HUES48 (cell line): ENCODE measurements at regions not wholly inside any gene's neighbourhood (a gene's known extent, or its start where the extent isn't known, plus 50 kb on each side); places are given as distances from the start of the nearest gene placed in this dataset.
"Not testable (repeated sequence)": the region's sequence is repeated elsewhere in the genome, so short reads cannot be mapped to it uniquely, and the experiment has no call there.

Experiments
- H3K27ac ChIP-seq: one replicate; pipeline ENCODE4 v1.7.0; 2013; ENCODE audit warnings: low read depth, low read length, inconsistent platforms
- H3K27me3 ChIP-seq: 2 replicates; pipeline ENCODE4 v1.6.1; 2013; ENCODE audit warnings: mild to moderate bottlenecking, low read length; ENCODE audit not compliant: control insufficient read depth, insufficient read depth
- H3K36me3 ChIP-seq: 2 replicates; pipeline ENCODE4 v1.6.1; 2013; ENCODE audit warnings: low read length; ENCODE audit not compliant: control insufficient read depth, insufficient read depth
- H3K4me1 ChIP-seq: 2 replicates; pipeline ENCODE4 v1.6.1; 2013; ENCODE audit warnings: mild to moderate bottlenecking, low read length; ENCODE audit not compliant: control insufficient read depth, insufficient read depth
- H3K4me3 ChIP-seq: 2 replicates; pipeline ENCODE4 v1.5.1; 2013; ENCODE audit warnings: mild to moderate bottlenecking, low read depth, low read length
- H3K9ac ChIP-seq: 2 replicates; pipeline ENCODE4 v1.6.1; 2013; ENCODE audit warnings: mild to moderate bottlenecking, low read depth, low read length, moderate library complexity
- H3K9me3 ChIP-seq: 2 replicates; pipeline ENCODE4 v1.6.1; 2013; ENCODE audit warnings: low read length; ENCODE audit not compliant: control insufficient read depth, insufficient read depth

DNA sequence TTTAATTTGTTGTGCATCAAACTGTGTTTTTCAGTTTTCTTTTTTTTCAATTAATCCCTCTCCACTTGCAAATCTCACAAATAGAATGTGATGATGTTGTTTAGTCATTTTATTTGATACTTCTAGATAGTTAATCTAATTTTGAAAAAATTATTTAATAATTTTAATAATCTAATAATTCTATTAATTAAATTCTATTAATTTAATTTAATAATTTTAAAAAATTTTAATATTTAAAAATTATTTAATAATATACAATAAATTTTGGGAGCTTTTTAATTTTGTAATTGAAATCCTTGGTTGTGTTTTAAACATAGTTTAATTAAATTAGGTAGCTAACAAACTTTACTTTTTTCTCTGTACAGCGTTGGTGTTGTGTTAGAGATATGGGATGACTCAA lies 393.8 kb downstream of the OLFM4 start:
- H3K9me3 ChIP-seq, result no peaks in the 10 kb centered on the region
- H3K27ac ChIP-seq, result no peak overlapping the region
- H3K4me1 ChIP-seq, result no peaks in the 10 kb centered on the region
- no peaks in the 10 kb centered on the region for H3K27me3 ChIP-seq
- H3K9ac ChIP-seq, result no peak overlapping the region
- no peak overlapping the region for H3K4me3 ChIP-seq
- no peaks in the 10 kb centered on the region for H3K36me3 ChIP-seq

DNA sequence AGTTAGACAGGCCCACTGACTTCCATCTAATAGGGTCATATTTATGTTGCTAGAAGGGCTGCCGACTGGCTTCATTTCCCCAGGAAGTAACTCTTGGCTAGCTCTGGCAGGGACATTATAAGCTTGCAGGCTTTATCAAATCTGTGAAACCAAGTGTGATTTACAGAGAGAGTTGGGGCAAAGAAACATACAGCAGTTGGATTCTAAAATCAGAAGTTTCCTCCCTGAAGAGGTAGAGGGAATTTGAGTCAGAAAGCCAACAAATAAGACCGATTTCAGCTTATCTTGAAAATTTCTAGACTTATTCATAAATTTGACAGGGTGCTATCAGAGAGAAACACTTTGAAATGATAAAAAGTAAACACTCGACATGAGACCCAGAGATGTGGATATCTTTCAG lies 407.8 kb downstream of the OLFM4 start:
- Histone ChIP-seq H3K27ac (no peak overlapping the region), H3K27me3 (no peaks in the 10 kb centered on the region), H3K9me3 (peaks cover 9% of the 10 kb centered on the region; the same call in 1 of the 2 replicates), H3K9ac (no peak overlapping the region), H3K4me3 (no peak overlapping the region), H3K4me1 (no peaks in the 10 kb centered on the region), H3K36me3 (no peaks in the 10 kb centered on the region)

DNA sequence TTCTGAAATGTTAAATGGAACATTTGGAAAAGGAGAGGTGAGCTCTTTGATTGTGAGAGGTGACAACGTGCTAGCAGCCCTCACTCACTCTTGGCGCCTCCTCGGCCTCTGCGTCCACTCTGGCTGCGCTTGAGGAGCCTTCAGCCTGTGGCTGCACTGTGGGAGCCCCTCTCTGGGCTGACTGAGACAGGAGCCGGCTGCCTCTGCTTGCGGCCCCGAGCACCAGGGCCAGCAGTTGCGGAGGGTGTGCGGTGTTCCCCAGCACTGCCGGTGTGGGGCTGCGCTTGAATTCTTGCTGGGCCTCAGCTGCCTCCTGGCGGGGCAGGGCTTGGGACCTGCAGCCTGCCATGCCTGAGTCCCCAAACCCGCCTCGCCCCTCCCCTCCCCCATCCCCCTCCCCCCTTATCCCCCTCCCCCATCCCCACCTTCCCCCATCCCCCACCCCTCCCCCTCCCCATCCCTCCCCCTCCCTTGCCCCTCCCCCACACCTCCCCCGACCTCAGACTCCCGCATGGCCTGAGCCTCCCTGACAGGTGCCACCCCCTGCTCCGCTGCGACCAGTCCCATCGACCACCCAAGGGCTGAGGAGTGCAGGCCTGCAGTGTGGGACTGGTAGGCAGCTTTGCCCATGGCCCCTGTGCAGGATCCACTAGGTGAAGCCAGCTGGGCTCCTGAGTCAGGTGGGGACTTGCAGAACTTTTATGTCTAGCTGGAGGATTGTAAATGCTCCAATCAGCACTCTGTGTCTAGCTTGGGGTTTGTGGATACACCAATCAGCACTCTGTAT lies 411.0 kb downstream of the OLFM4 start:
- H3K9me3 ChIP-seq, result peaks cover 9% of the 10 kb centered on the region; the same call in 1 of the 2 replicates
- no peaks in the 10 kb centered on the region for H3K27me3 ChIP-seq
- H3K9ac ChIP-seq, result no peak overlapping the region
- no peaks in the 10 kb centered on the region for H3K4me1 ChIP-seq
- H3K36me3 ChIP-seq, result no peaks in the 10 kb centered on the region
- H3K27ac ChIP-seq, result no peak overlapping the region
- H3K4me3 ChIP-seq, result no peak overlapping the region

DNA sequence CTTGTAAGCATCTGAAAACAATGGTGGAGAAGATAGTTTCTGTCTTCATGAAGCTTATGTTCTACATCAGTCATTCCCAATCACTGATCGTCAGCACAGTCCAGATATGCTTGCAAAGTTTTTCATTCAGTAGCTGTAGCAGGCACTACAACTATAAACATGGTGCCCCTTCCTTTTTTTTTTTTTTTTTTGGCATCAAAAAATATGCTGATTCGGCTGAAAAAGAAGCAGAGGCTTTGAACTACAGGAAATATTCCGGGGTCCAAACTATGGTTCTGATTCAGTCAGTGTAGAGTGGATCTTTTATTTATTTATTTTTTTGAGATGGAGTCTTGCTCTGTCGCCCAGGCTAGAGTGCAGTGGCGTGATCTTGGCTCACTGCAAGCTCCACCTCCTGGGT lies 414.4 kb downstream of the OLFM4 start:
- H3K4me3 ChIP-seq, result no peak overlapping the region
- H3K27me3 ChIP-seq, result no peaks in the 10 kb centered on the region
- peaks cover 9% of the 10 kb centered on the region; the same call in 1 of the 2 replicates for H3K9me3 ChIP-seq
- no peak overlapping the region for H3K27ac ChIP-seq
- H3K4me1 ChIP-seq, result no peaks in the 10 kb centered on the region
- H3K36me3 ChIP-seq, result no peaks in the 10 kb centered on the region
- H3K9ac ChIP-seq, result no peak overlapping the region

DNA sequence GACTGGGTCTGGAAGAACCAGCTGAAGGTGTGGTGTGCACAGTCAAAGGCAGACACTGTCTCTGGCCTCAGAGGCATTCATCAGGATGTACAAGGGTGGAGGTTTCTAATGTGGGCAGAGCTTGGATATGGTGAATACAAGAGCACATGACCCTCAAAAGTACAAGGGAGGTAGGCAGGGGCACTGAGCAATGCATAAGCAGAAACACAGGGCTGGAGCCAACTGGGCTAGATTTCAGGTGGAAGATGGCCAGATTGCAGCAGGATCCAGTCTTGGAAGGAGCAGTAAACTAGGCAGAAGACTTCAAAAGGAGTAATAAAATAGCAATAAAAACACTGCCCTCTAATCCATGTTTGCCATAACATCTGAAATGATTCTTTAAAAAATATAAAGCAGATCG lies 417.1 kb downstream of the OLFM4 start:
- H3K27me3 ChIP-seq, result no peaks in the 10 kb centered on the region
- H3K4me1 ChIP-seq, result no peaks in the 10 kb centered on the region
- no peak overlapping the region for H3K4me3 ChIP-seq
- H3K36me3 ChIP-seq, result no peaks in the 10 kb centered on the region
- peaks cover 6% of the 10 kb centered on the region for H3K9me3 ChIP-seq
- no peak overlapping the region for H3K27ac ChIP-seq
- H3K9ac ChIP-seq, result no peak overlapping the region

DNA sequence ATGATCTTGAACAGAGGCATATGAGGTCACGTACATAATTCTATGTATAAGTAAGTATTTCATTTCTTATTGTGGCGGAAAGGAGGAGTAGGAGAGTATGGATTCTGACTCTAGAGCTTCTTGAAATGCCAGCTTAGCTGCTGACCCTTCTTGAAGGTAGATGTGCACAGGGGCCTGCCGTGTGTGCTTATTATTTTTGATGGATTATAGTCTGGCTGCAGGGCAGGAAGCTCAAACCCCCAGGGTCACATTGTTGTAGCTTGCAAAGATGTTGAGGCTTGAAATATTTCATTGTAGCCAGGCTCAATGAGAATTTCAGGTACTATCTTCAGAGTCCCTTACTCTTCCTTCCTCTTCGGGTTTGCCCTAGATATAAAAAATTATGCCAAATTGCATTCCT lies 418.8 kb downstream of the OLFM4 start:
- no peak overlapping the region for H3K9ac ChIP-seq
- H3K4me1 ChIP-seq, result no peaks in the 10 kb centered on the region
- H3K27ac ChIP-seq, result no peak overlapping the region
- H3K27me3 ChIP-seq, result no peaks in the 10 kb centered on the region
- peaks cover 9% of the 10 kb centered on the region for H3K9me3 ChIP-seq
- H3K36me3 ChIP-seq, result no peaks in the 10 kb centered on the region
- no peak overlapping the region for H3K4me3 ChIP-seq

DNA sequence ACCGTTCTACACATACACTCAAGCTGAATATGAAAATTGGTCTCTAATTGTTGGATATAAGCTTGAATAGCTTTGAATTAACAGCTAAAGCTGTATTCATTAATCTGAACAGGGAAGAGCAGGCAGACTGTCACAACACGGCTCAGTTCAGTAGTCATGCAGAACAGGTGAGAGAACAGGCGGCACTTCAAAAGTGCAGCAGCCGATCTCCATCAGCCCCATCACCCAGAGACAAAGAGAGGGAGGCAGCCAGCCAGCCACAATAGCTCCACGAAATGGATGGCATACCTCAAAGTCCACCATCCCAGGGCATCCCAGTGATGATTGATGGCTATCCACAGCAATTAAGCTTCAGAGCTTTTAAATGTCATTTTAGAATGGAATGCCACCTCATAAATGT lies 419.2 kb downstream of the OLFM4 start:
- Histone ChIP-seq H3K27me3 (no peaks in the 10 kb centered on the region), H3K27ac (no peak overlapping the region), H3K4me1 (no peaks in the 10 kb centered on the region), H3K4me3 (no peak overlapping the region), H3K36me3 (no peaks in the 10 kb centered on the region), H3K9me3 (peaks cover 10% of the 10 kb centered on the region), H3K9ac (no peak overlapping the region)

DNA sequence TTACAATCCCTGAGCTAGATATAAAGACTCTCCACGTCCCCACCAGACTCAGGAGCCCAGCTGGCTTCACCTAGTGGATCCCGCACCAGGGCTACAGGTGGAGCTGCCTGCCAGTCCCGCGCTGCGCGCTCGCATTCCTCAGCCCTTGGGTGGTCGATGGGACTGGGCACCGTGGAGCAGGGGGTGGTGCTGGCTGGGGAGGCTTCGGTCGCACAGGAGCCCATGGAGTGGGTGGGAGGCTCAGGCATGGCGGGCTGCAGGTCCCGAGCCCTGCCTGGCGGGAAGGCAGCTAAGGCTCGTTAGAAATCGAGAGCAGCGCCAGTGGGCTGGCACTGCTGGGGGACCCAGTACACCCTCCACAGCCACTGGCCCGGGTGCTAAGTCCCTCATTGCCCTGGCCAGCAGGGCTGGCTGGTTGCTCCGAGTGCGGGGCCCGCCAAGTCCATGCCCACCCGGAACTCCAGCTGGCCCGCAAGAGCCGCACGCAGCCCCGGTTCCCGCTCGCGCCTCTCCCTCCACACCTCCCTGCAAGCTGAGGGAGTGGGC lies 423.7 kb downstream of the OLFM4 start:
- H3K36me3 ChIP-seq, H3K4me1 ChIP-seq, H3K4me3 ChIP-seq, H3K27me3 ChIP-seq, H3K27ac ChIP-seq, H3K9ac ChIP-seq: not testable (repeated sequence)
- peaks cover 15% of the 10 kb centered on the region for H3K9me3 ChIP-seq

DNA sequence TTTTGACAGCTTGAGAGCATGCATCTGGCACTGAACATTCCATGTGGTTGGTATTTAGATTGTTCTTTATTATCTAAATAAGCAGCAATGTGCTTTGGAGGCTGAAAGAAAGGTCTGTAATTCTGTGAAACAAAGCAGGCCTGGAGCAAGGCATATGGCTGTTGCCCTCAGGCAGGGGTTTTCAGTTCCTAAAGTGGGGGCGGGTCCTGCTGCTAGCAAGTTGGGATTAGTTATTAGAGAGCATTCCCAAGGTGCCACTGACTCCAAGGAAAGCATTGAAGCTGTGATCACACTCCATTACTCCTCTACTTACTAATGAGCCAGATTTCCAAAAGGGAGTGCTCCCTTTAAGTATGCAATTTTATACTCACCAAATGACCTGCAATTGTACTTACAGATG lies 432.2 kb downstream of the OLFM4 start:
- H3K27me3 ChIP-seq, result no peaks in the 10 kb centered on the region
- no peak overlapping the region for H3K9ac ChIP-seq
- H3K9me3 ChIP-seq, result no peaks in the 10 kb centered on the region
- no peak overlapping the region for H3K4me3 ChIP-seq
- no peaks in the 10 kb centered on the region for H3K4me1 ChIP-seq
- no peaks in the 10 kb centered on the region for H3K36me3 ChIP-seq
- H3K27ac ChIP-seq, result no peak overlapping the region

DNA sequence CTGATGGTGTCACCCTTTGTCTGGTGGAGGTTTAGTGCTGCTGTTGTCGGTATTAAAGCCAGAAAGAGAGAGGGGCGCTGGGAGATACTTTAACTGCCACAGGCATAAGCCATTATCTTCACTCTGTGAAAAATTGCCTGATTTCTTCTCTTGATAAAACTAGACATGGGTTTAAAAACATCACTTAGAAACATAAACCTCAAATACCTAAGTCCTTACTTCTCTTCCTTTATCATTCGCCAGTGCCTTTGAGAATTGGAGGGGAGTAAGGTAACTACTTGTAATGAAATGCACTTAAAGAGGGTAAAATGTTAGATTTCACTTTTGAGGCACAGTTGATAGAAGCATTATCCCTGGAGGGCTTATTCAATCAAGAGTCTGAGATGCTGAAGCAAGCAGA lies 434.5 kb downstream of the OLFM4 start:
- H3K4me3 ChIP-seq, result no peak overlapping the region

DNA sequence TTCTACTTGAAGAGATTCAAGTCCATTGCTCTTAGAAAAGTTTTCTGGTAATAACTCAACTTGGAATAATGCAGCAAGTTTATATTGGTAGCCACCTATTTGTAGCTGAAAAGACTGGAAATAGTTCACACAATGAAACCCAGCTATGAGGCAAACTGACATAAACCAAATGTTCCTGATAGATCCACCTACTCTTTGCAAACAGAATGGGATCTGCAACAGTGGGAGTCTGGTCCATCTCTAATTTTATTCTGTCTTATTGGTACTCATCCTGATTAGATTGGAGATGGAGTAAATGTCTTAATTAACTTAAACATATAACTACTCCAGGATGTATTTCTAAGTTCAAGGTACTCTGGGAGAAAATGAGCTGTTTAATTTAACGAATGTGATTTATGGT lies 438.0 kb downstream of the OLFM4 start:
- Histone ChIP-seq H3K27me3 (no peaks in the 10 kb centered on the region), H3K4me1 (no peaks in the 10 kb centered on the region), H3K9ac (no peak overlapping the region), H3K9me3 (no peaks in the 10 kb centered on the region), H3K4me3 (no peak overlapping the region), H3K27ac (no peak overlapping the region), H3K36me3 (no peaks in the 10 kb centered on the region)

More for the DNA sequence above, 434.5 kb downstream of the OLFM4 start:
- Histone ChIP-seq H3K4me1 (no peaks in the 10 kb centered on the region), H3K36me3 (no peaks in the 10 kb centered on the region), H3K9ac (no peak overlapping the region), H3K27ac (no peak overlapping the region), H3K9me3 (no peaks in the 10 kb centered on the region), H3K27me3 (no peaks in the 10 kb centered on the region)
